Loucy (cell line): ENCODE measurements at regions not wholly inside any gene's neighbourhood (a gene's known extent, or its start where the extent isn't known, plus 50 kb on each side); places are given as distances from the start of the nearest gene placed in this dataset.

ENCODE experiments used
- EZH2phosphoT487 ChIP-seq: fragments of 200-600 bp; IDR thresholded peaks from 2 replicates; pipeline ENCODE4 v1.6.1; 2018; ENCODE audit warnings: antibody characterized with exemption, mild to moderate bottlenecking, moderate library complexity, borderline replicate concordance
- TF ChIP-seq, protein P1 (sequence below): fragments of 200-600 bp; sonication (generic); conservative IDR thresholded peaks from 2 replicates; pipeline ENCODE4 v1.5.1; 2014; ENCODE audit warnings: mild to moderate bottlenecking, antibody characterized with exemption, low read length

DNA sequence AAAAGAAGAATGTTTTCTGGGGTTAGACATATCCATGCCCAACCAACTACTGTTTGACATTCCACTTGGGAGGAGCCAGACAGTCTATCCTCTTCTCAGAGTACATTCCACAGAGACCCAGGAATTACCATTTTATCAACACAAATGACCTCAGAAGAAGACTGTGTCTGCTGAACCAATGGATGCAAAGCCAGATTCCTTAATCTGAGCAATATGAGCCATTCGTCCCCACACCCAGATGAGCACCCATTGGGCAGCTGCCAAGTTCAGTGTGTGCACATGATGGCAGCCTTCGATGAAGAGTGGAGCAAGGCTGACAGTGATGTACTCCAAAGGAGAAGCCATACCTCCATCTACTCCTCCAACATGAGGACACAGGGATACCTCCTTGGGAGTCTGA is 111.3 kb downstream of the ZNF674 start:
- TF ChIP-seq, protein P1, sequence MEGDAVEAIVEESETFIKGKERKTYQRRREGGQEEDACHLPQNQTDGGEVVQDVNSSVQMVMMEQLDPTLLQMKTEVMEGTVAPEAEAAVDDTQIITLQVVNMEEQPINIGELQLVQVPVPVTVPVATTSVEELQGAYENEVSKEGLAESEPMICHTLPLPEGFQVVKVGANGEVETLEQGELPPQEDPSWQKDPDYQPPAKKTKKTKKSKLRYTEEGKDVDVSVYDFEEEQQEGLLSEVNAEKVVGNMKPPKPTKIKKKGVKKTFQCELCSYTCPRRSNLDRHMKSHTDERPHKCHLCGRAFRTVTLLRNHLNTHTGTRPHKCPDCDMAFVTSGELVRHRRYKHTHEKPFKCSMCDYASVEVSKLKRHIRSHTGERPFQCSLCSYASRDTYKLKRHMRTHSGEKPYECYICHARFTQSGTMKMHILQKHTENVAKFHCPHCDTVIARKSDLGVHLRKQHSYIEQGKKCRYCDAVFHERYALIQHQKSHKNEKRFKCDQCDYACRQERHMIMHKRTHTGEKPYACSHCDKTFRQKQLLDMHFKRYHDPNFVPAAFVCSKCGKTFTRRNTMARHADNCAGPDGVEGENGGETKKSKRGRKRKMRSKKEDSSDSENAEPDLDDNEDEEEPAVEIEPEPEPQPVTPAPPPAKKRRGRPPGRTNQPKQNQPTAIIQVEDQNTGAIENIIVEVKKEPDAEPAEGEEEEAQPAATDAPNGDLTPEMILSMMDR, result no peak
- TF ChIP-seq EZH2phosphoT487, result no peak
